ENCODE measurements at regions not wholly inside any gene's neighbourhood (a gene's known extent, or its start where the extent isn't known, plus 50 kb on each side); places are given as distances from the start of the nearest gene placed in this dataset.

DNA sequence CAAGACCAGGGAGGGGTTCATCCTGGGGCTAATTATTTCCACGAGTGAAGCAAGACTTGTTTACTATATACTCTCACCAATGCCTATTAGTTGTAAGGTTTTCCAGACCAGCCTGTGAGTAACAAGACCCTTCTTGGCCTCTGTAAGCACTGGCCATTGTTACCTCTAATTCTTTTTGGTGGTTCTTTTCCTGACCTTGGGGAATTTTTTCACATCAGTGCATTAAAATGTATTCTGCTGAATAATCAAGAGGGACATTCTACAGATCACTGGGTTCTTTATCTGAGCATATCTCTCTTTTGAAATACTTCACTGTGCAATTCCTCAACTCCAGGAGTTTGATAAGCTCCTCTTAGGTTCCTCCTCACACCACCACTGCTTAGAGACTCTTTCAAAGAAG, 909.9 kb upstream of the ACVR2A start:
- no peak for DNase-seq

DNA sequence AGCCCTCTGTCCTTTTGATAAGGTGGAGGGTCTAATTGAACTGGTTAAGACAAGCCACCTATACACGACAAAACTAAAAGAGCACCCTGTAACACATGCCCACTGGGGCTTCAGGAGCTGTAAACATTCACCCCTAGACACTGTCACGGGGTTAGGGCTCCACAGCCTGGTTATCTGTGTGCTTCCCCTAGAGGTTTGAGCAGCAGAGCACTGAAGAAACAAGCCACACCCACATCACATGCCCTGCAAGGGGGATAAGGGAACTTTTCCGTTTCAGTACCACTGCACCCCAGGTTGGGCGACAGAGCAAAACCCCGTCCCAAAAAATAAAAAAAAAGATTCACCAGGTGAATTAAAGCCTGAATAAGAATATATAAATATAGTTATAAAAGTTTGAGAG, 913.7 kb upstream of the ACVR2A start:
- no peak for DNase-seq

DNA sequence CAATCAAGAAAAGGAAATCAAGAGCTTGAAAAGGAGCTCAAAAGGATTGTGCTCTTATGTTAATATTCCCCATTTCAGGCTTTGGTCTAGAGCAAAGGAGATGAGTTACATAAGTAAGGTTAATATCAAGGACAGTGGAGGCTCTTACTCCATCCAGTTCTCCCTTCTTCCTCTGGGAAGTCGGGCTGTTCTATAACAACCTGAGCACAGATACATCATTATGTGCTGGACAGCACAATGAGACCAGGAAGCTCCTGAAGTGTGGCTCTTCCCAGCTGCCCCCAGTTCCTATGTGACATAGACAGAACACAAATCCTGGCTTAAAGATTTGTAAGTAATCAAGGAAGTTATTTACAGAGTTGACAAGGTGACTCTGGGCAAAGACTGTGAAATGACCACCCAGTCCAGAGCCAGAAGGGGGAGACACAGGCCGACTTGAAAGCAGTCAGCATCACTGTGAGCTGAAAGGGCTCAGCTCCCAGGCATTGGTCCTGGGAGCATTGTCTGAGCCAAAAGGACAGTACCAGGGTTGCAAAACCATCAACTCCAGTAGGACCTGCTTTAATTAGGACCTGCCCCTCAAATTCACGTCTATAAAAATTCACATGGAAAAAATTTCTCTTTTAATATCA, 917.6 kb upstream of the ACVR2A start:
- DNase-seq, result peak; percentile 49

GRCh38 chr2:146918280-146918679, 926.5 kb upstream of the ACVR2A start:
- DNase-seq, result no peak

GRCh38 chr2:146917431-146918042, 927.3 kb upstream of the ACVR2A start:
- DNase-seq, result no peak

DNA sequence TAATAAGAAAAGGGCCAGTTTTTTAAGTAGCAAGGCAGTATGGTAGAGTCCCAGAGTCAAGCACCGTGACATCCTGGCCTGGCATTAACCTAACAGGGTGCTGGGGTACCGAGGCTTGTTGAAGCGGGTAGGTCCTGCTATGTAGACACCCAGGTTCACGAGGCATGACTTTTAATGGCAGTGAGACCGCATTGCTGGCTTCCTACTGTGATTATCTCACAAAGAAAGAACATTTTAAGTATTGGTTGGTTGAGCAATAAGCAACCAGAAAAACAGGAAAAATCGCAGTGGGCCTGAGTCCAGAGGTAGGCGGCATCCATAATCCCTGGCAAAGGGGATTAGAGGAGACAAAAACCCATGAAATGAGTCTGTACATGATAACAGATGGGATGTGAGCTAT, 927.9 kb upstream of the ACVR2A start:
- no peak for DNase-seq

DNA sequence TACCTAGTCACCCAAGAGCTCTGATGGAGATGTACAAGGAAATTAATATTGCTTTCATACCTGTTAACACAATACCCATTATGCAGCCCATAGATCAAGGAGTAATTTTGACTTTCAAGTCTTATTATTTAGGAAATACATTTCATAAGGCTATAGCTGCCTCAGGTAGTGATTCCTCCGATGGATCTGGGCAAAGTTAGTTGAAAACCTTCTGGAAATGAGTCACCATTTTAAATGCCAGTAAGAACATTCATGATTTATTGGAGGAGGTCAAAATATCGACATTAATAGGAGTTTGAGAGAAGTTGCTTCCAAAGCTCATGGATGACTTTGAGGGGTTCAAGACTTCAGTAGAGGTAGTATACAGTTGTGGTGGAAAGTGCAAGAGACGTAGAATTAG, 931.4 kb upstream of the ACVR2A start:
- DNase-seq, result no peak

DNA sequence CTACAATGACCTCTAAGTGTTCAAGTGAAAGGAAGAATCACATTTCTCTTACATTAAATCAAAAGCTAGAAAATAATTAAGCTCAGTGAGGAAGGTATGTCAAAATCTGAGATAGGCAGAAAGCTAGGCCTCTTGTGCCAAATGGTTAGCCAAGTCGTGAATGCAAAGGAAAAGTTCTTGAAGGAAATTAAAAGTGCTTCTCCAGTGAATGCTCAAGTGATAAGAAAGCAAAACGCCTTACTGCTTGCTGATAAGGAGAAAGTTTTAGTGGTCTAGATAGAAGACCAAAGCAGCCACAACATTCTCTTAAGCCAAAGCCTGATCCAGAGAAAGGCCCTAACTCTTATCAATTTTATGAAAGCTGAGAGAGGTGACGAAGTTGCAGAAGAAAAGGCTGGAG, 932.3 kb upstream of the ACVR2A start:
- DNase-seq, result no peak

GRCh38 chr2:146908776-146909175, 936.1 kb upstream of the ACVR2A start:
- DNase-seq, result no peak

- no peak for DNase-seq
These were observed 946.7 kb upstream of the ACVR2A start for GRCh38 chr2:146898083-146898482.

GRCh38 chr2:146894514-146894913, 950.3 kb upstream of the ACVR2A start:
- no peak for DNase-seq

DNA sequence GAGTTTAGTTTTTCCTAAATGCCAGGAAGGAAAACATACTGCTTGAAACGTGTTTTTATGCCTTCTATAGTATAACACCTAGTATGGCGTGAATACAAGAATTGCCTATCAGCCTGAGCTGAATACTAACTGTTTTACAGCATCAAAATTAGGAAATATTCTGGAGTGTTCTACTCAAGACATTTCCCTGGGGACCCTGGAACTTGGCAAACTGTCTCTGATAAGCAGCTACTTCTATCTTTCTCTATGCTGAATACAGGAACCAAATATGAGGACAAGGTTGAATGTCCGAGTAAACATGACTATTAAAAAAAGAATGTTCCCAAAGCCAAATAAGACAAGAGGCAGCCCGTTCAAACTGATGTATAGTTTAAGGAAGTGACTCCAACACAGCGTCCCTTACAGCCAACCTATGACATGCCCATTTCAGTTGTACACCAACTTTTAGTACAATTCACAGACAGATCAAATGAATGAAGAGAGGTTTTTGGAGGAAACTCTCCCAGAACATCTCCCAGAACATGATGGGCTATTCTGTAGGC, 951.3 kb upstream of the ACVR2A start:
- no peak for DNase-seq

- no peak for DNase-seq
These were observed 954.3 kb upstream of the ACVR2A start for GRCh38 chr2:146890491-146890890.

DNA sequence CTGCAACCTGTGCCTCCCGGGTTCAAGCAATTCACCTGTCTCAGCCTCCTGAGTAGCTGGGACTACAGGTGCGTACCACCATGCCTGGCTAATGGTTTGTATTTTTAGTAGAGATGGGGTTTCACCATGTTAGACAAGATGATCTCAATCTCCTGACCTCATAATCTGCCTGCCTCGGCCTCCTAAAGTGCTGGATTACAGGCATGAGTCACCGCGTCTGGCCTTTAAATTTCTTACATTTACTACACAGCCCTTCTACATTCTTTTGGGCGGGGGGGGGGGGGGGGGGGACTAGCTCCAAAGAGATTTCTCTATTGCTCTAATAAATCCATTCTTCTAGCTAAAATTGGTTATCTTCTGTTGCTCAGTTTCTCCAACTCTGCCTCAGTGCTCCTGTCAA, 964.9 kb upstream of the ACVR2A start:
- no peak for DNase-seq

DNA sequence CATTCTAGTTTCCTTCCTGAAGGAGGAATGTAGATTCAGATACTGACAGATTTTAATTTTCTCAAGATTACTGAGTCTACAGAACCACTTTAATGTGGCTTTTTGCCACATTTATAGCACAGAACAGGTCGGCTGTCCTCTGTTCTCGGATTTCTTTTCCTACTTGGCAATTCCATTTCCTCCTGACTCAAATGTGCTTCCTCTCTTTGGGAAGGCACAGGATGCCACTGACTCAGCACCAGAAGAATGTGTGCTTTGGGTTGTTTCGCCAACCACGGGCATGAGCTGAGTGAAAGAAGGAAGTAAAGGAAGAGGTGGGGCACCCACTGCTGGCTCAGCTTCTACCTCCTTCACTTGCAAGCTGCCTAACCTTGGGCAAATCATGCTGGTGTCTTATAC, 970.6 kb upstream of the ACVR2A start:
- DNase-seq, result peak; percentile 41

GRCh38 chr2:146873646-146874259, 971.1 kb upstream of the ACVR2A start:
- DNase-seq, result no peak

DNA sequence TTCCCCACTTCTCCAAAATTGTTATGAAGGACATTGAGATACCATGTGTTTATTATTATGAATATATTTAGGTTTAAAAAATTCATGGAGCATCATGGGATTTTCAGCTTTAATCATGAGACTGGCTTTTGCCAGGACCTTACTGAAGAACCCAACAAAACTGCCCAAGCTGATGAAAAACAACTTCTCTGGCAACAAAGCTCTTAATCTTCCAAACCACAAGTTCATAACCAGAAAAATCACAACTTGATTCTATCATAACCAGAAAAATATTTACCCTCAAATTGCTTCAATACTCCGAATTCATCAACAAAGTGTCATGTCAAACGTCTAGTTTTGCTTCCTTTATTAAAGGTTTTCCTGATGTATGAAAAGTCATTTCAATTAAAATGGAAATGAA, 971.8 kb upstream of the ACVR2A start:
- no peak for DNase-seq

DNA sequence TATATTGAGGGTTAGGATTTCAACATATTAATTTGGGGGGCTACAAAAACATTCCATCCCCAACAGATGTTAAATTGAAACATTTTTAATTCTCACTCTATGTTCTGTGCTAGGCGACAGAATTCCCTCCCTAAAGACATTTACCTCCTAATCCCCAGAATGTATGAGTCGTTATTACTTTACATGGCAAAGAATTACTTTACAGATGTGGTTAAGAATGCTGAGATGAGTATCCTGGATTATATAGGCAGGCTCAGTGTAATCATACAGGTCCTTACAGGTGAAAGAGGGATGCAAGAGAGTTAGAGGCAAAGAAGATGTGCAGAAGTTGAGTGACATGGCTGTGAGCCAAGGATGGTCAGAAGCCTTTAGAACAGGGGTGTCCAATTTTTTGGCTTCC, 974.1 kb upstream of the ACVR2A start:
- no peak for DNase-seq

- DNase-seq, result no peak
These were observed 975.5 kb upstream of the ACVR2A start for GRCh38 chr2:146869328-146869727.

DNA sequence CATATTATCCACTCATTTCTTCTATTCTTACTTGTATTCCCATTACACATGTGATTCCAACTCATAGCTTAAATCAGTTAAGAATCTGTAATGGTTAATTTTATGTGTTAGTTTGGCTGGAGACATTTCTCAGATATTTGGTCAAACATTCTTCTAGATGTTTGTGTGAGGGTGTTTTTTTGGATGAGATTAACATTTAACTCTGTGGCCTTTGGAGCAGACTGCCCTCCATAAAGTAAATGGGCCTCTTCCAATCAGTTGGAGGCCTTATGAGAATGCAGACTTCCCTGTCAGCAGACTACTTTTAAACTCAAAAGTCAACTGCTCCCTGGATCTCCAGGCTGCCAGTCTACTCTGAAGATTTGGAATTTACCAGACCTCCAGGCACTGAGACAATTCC, 976.8 kb upstream of the ACVR2A start:
- DNase-seq, result no peak

GRCh38 chr2:146867477-146867986, 977.3 kb upstream of the ACVR2A start:
- no peak for DNase-seq

- peak; percentile 28 for DNase-seq
These were observed 990.9 kb upstream of the ACVR2A start for GRCh38 chr2:146853741-146854444.

DNA sequence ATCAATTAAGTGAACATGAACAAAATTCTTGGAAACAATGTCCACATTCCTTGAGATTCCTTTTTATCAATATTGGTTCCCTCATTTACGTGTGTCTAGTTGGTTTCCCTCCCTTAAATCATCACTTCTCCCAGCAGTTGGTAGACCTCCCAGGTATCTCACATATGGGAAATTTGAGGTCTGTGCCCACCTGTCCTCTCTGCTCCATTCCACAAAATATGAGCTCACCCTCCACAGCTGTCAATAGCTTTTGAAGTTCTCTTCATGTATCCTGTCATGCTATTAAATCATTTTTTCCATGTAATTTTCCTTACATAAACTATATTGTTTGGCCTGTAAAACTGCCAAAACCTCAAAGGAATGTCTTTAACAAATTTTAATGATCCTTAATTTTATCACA, 992.2 kb upstream of the ACVR2A start:
- no peak for DNase-seq

DNA sequence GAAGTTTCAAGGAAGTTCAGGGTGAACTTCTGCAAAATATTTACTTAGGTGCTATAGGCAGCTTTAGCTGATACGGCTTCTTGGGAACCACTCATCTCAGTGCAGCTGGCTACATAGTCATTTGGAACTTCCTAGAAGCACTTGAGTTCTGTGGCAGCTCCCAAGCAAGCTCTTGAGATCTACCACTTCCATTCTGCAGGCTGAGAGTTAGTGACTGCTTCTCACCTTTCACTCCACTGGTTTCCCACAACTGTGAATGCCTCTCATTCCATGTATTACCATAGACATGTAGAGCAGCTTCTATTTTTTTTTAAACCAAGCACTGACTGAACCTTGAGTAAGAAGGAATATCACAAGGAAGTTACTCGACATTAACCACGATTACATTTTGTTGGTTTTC, 994.1 kb upstream of the ACVR2A start:
- peak; percentile 5 for DNase-seq
